HCT116 (cell line): ENCODE measurements at regions not wholly inside any gene's neighbourhood (a gene's known extent, or its start where the extent isn't known, plus 50 kb on each side); places are given as distances from the start of the nearest gene placed in this dataset.

ENCODE experiments used
- ATAC-seq: fragments of 200-7000 bp; cut with Tn5 transposase; 2 replicates; pipeline ENCODE4 v1.9.1; 2020; ENCODE audit warnings: mild to moderate bottlenecking, moderate library complexity
- BruUV-seq: library from RNA; stranded (reverse); fragments of 400-500 nt; replicated peaks from 2 replicates; lab custom pipeline; 2021; lab: Mats Ljungman, UMichigan
- CTCF ChIA-PET: fragments of 300-600 bp; sonication (Branson Sonifier 250); formaldehyde crosslinking; loops from one replicate; lab custom pipeline; 2021; ENCODE audit warnings: antibody characterized with exemption; lab: Charles Lee
- POLR2A ChIA-PET: fragments of 300-600, 350-600 bp; sonication (Branson Sonifier 250); formaldehyde crosslinking; loops from one replicate; lab custom pipeline; 2021; ENCODE audit warnings: antibody characterized with exemption; lab: Charles Lee
- RAD21 ChIA-PET, 2 experiments: fragments of 300-600 bp; sonication (Branson Sonifier 250); formaldehyde crosslinking; loops; one replicate each; lab custom pipeline; 2023; ENCODE audit warnings: low total read pairs in 2 of 2; ENCODE audit not compliant: uncharacterized antibody in 2 of 2, unreplicated experiment in 2 of 2, low non-redundant PET in 1 of 2; lab: Charles Lee
- DNase-seq: peaks from one replicate; pipeline ENCODE4 v3.0.0-alpha.2; 2010; ENCODE audit warnings: low read depth, low spot score
- H2AFZ ChIP-seq: fragments of 200-600 bp; shearing (Covaris generic), sonication (generic); 2 replicates; pipeline ENCODE4 v1.6.1; 2017; ENCODE audit warnings: low read depth, mixed run types, mixed read lengths, antibody characterized with exemption, low read length; ENCODE audit not compliant: poor library complexity, severe bottlenecking
- H3K27ac ChIP-seq: 2 replicates; pipeline ENCODE4 v1.5.1; 2012; ENCODE audit warnings: low read depth, low read length
- H3K27me3 ChIP-seq: fragments of 200-600 bp; sonication (generic); 2 replicates; pipeline ENCODE4 v1.6.1; 2016; ENCODE audit warnings: mixed run types, low read length, mixed read lengths; ENCODE audit not compliant: insufficient read depth
- H3K36me3 ChIP-seq, 2 experiments: fragments of 200-500 bp in 1 of 2; fragments of 200-600 bp in 1 of 2; sonication (Bioruptor generic) in 1 of 2; sonication (generic) in 1 of 2; 2 replicates each; pipeline versions ENCODE4 v1.5.1 to v1.6.1; 2014 to 2016; ENCODE audit warnings: low read length in 2 of 2, inconsistent platforms in 1 of 2, mixed read lengths in 1 of 2, mixed run types in 1 of 2; ENCODE audit not compliant: insufficient read depth in 2 of 2, control insufficient read depth in 1 of 2
- H3K4me1 ChIP-seq, 2 experiments: fragments of 200-600 bp in 1 of 2; sonication (generic) in 1 of 2; 2 replicates each; pipeline versions ENCODE4 v1.5.1 to v1.6.1; 2012 to 2017; ENCODE audit warnings: low read length in 2 of 2, inconsistent platforms in 1 of 2, mild to moderate bottlenecking in 1 of 2, mixed read lengths in 1 of 2, mixed run types in 1 of 2, moderate library complexity in 1 of 2; ENCODE audit not compliant: insufficient read depth in 2 of 2, control insufficient read depth in 1 of 2
- H3K4me2 ChIP-seq: fragments of 200-600 bp; sonication (generic); 2 replicates; pipeline ENCODE4 v1.6.1; 2017; ENCODE audit warnings: mixed run types, low read length, mixed read lengths
- H3K4me3 ChIP-seq, 2 experiments: fragments of 200-600 bp in 1 of 2; sonication (generic) in 1 of 2; replicated peaks in 1 of 2; 2 replicates each; pipeline ENCODE4 v1.5.1; 2011 to 2016; ENCODE audit warnings: low read length in 2 of 2, control low read depth in 1 of 2, low read depth in 1 of 2, mild to moderate bottlenecking in 1 of 2, mixed read lengths in 1 of 2, mixed run types in 1 of 2
- H3K79me2 ChIP-seq: fragments of 200-600 bp; sonication (generic); 2 replicates; pipeline ENCODE4 v1.6.1; 2017; ENCODE audit warnings: mild to moderate bottlenecking, mixed run types, low read length, moderate library complexity, mixed read lengths; ENCODE audit not compliant: insufficient read depth
- H3K9ac ChIP-seq: fragments of 200-600 bp; sonication (generic); 2 replicates; pipeline ENCODE4 v1.6.1; 2016; ENCODE audit warnings: low read length, mixed read lengths
- H3K9me2 ChIP-seq: fragments of 200-600 bp; sonication (generic), shearing (Covaris generic); 2 replicates; pipeline ENCODE4 v1.6.1; 2017; ENCODE audit warnings: mixed run types, mild to moderate bottlenecking, moderate library complexity; ENCODE audit not compliant: insufficient read depth
- H3K9me3 ChIP-seq, 2 experiments: fragments of 200-500 bp in 1 of 2; fragments of 200-600 bp in 1 of 2; sonication (Bioruptor generic) in 1 of 2; sonication (generic) in 1 of 2; 2 replicates each; pipeline ENCODE4 v1.6.1; 2014 to 2017; ENCODE audit warnings: low read length in 2 of 2, mixed read lengths in 2 of 2, inconsistent platforms in 1 of 2, low read depth in 1 of 2, mild to moderate bottlenecking in 1 of 2, mixed run types in 1 of 2, moderate library complexity in 1 of 2; ENCODE audit not compliant: control insufficient read depth in 1 of 2, insufficient read depth in 1 of 2
- H4K20me1 ChIP-seq: fragments of 200-600 bp; sonication (generic), shearing (Covaris generic); 2 replicates; pipeline ENCODE4 v1.6.1; 2017; ENCODE audit warnings: mixed run types, mild to moderate bottlenecking, moderate library complexity; ENCODE audit not compliant: insufficient read depth
- ATF3 ChIP-seq: IDR thresholded peaks from 2 replicates; pipeline ENCODE4 v1.6.1; 2012
- CEBPB ChIP-seq: IDR thresholded peaks from 2 replicates; pipeline ENCODE4 v1.6.1; 2012; ENCODE audit warnings: low read depth
- CTCF ChIP-seq, 3 experiments: fragments of 200-600 bp in 1 of 3; sonication (generic) in 1 of 3; IDR thresholded peaks in 2 of 3; conservative IDR thresholded peaks in 1 of 3; 2 replicates each; pipeline ENCODE4 v1.5.1; 2012 to 2017; ENCODE audit warnings: low read depth in 2 of 3, low read length in 2 of 3, antibody characterized with exemption in 1 of 3, borderline replicate concordance in 1 of 3, control low read depth in 1 of 3, mild to moderate bottlenecking in 1 of 3, mixed read lengths in 1 of 3, mixed run types in 1 of 3, moderate library complexity in 1 of 3; ENCODE audit not compliant: insufficient read depth in 1 of 3
- EGR1 ChIP-seq: IDR thresholded peaks from 2 replicates; pipeline ENCODE4 v1.6.1; 2012; ENCODE audit warnings: low read depth
- ELF1 ChIP-seq: IDR thresholded peaks from 2 replicates; pipeline ENCODE4 v1.6.1; 2012; ENCODE audit warnings: low read depth, borderline replicate concordance
- EZH2 ChIP-seq: fragments of 200-600 bp; sonication (generic); IDR thresholded peaks from 2 replicates; pipeline ENCODE4 v1.6.1; 2017; ENCODE audit warnings: antibody characterized with exemption, mixed run types
- EZH2phosphoT487 ChIP-seq: fragments of 200-600 bp; IDR thresholded peaks from 2 replicates; pipeline ENCODE4 v1.6.1; 2018; ENCODE audit warnings: antibody characterized with exemption, borderline replicate concordance
- JUND ChIP-seq: IDR thresholded peaks from 2 replicates; pipeline ENCODE4 v1.6.1; 2012
- MAX ChIP-seq: IDR thresholded peaks from 2 replicates; pipeline ENCODE4 v1.6.1; 2012
- POLR2A ChIP-seq: IDR thresholded peaks from 2 replicates; pipeline ENCODE4 v1.7.0; 2011; ENCODE audit warnings: borderline replicate concordance; ENCODE audit not compliant: insufficient read depth, insufficient read length; ENCODE audit errors: extremely low read depth
- RAD21 ChIP-seq: IDR thresholded peaks from 2 replicates; pipeline ENCODE4 v1.6.1; 2012; ENCODE audit warnings: low read depth, mild to moderate bottlenecking
- REST ChIP-seq: IDR thresholded peaks from 2 replicates; pipeline ENCODE4 v1.6.1; 2012; ENCODE audit warnings: low read depth
- SIN3A ChIP-seq: IDR thresholded peaks from 2 replicates; pipeline ENCODE4 v1.6.1; 2012; ENCODE audit warnings: low read depth
- SP1 ChIP-seq: IDR thresholded peaks from 2 replicates; pipeline ENCODE4 v1.6.1; 2012; ENCODE audit warnings: low read depth
- SRF ChIP-seq: IDR thresholded peaks from 2 replicates; pipeline ENCODE4 v1.6.1; 2012; ENCODE audit warnings: low read depth
- TCF7L2 ChIP-seq: IDR thresholded peaks from 2 replicates; pipeline ENCODE4 v1.7.0; 2011; ENCODE audit warnings: borderline replicate concordance, inconsistent platforms; ENCODE audit not compliant: insufficient read depth, insufficient read length; ENCODE audit errors: extremely low read depth
- YY1 ChIP-seq: IDR thresholded peaks from 2 replicates; pipeline ENCODE4 v1.6.1; 2011; ENCODE audit warnings: low read length, low read depth, moderate library complexity, mild to moderate bottlenecking; ENCODE audit not compliant: insufficient replicate concordance; ENCODE audit errors: extremely low read depth
- ZNF274 ChIP-seq: fragments of 200-500 bp; sonication (Bioruptor generic); IDR thresholded peaks from 2 replicates; pipeline ENCODE4 v1.6.1; 2014; ENCODE audit warnings: mild to moderate bottlenecking, low read depth, low read length, inconsistent platforms
- intact Hi-C: fragments of 100-400 bp; cut with micrococcal nuclease; formaldehyde crosslinking; loops from 2 replicates; pipeline ENCODE4 v1.10.0; 2022

GRCh38 chr14:43983721-43984120, 523.4 kb downstream of the FSCB start:
- Histone ChIP-seq H3K4me3 (no peak overlapping the region), H3K9me3 (no peaks in the 10 kb centered on the region), H3K4me2 (no peak overlapping the region), H3K36me3 (no peaks in the 10 kb centered on the region), H3K9me2 (no peaks in the 10 kb centered on the region), H3K27ac (no peak overlapping the region), H3K79me2 (no peaks in the 10 kb centered on the region), H2AFZ (no peak overlapping the region), H4K20me1 (no peaks in the 10 kb centered on the region), H3K9ac (no peak overlapping the region), H3K27me3 (no peaks in the 10 kb centered on the region), H3K4me1 (no peaks in the 10 kb centered on the region)
- ATAC-seq = no peak
- RAD21 ChIA-PET = no interaction called here
- intact Hi-C loops = no loop called here
- no peak for DNase-seq
- POLR2A ChIA-PET = no interaction called here
- BruUV-seq = no TSS peak
- TF ChIP-seq MAX (no peak), POLR2A (no peak), REST (no peak), SP1 (no peak), EGR1 (no peak), EZH2 (no peak), CEBPB (no peak), CTCF (IDR thresholded peaks at IDR 0.05 in 2 of 3, conservative IDR thresholded peaks at IDR 0.05 in 1 of 3; ENCODE audit: borderline replicate concordance in 1 of 3, insufficient read depth in 1 of 3, low read depth in 2 of 3, low read length in 2 of 3) (no peak), RAD21 (no peak), YY1 (no peak), EZH2phosphoT487 (no peak), SRF (no peak), SIN3A (no peak), ZNF274 (no peak), JUND (no peak), ELF1 (no peak), TCF7L2 (no peak), ATF3 (no peak)
- CTCF ChIA-PET = no interaction called here
